Thyroid gland (tissue), 4 donors: ENCODE measurements at regions not wholly inside any gene's neighbourhood (a gene's known extent, or its start where the extent isn't known, plus 50 kb on each side); places are given as distances from the start of the nearest gene placed in this dataset.

Experiments used
- DNase-seq, 2 donors: peaks; one replicate each; pipeline ENCODE4 v3.0.0-alpha.2; 2019
- H3K27ac ChIP-seq, 3 donors: fragments of 200-600 bp; sonication (generic); 1 replicate in 2 of 3; 2 replicates in 1 of 3; pipeline ENCODE4 v1.5.1; 2016 to 2019; ENCODE audit warnings: mild to moderate bottlenecking in 1 of 3, moderate library complexity in 1 of 3
- H3K27me3 ChIP-seq: fragments of 200-600 bp; sonication (generic); one replicate; pipeline ENCODE4 v1.5.1; 2019
- H3K36me3 ChIP-seq, 2 donors: fragments of 200-600 bp; sonication (generic); one replicate each; pipeline ENCODE4 v1.5.1; 2016 to 2019
- H3K4me1 ChIP-seq, 2 donors: fragments of 200-600 bp; sonication (generic); one replicate each; pipeline ENCODE4 v1.5.1; 2017 to 2019
- H3K4me3 ChIP-seq, 3 donors: fragments of 200-600 bp; sonication (generic); replicated peaks in 1 of 3; 1 replicate in 2 of 3; 2 replicates in 1 of 3; pipeline ENCODE4 v1.5.1; 2016; ENCODE audit warnings: mild to moderate bottlenecking in 1 of 3
- H3K9me3 ChIP-seq: fragments of 200-600 bp; sonication (generic); one replicate; pipeline ENCODE4 v1.5.1; 2017
- POLR2A ChIP-seq, 2 donors: fragments of 450-650 bp; IDR thresholded peaks; one replicate each; pipeline ENCODE4 v1.6.1; 2017; ENCODE audit warnings: antibody characterized with exemption in 2 of 2, mild to moderate bottlenecking in 2 of 2, moderate library complexity in 1 of 2
- WGBS, 2 donors: methylation state at CpG; one replicate each; pipeline ENCODE4 v1.1.5; 2017; 5-methylcytosine and 5-hydroxymethylcytosine counted together
- intact Hi-C: fragments of 100-400 bp; cut with DNase I; formaldehyde crosslinking; loops from one replicate; pipeline ENCODE4 v1.15.1; 2023
- TF ChIP-seq, protein P1 (sequence below), 6 experiments: fragments of 200-600 bp in 3 of 6; fragments of 450-650 bp in 3 of 6; sonication (generic) in 3 of 6; IDR thresholded peaks; one replicate each; pipeline ENCODE4 v1.5.1; 2016 to 2019; ENCODE audit warnings: antibody characterized with exemption in 6 of 6, mild to moderate bottlenecking in 2 of 6, inconsistent platforms in 1 of 6, moderate library complexity in 1 of 6

DNA sequence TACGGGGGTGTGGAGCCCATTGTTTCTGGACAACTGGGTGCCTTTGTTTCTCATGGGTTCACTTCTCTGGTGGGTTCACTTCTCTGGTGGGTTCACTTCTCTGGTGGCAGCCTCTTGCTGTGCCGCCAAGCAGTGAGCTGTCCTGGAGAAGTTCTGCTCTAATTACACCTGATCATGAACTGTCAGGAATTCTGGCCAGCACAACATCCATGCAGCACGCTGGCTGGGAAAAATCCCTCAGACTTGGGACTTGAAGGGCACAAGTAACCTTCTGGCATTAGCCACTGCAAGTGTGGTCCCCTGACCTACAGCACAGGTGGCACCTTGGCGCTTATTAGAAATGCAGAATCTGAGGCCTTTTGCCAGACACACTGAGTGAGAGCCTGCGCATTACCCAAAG lies 752.5 kb downstream of the QKI start:
- Histone ChIP-seq H3K27me3 (no peaks in the 10 kb centered on the region), H3K4me3 (no peak overlapping the region), H3K27ac (no peak overlapping the region), H3K4me1 (no peaks in the 10 kb centered on the region), H3K9me3 (no peaks in the 10 kb centered on the region), H3K36me3 (no peaks in the 10 kb centered on the region)
- WGBS, 2 donors, result 94 to 95% methylated on average over 5 of the region's 5 CpGs
- TF ChIP-seq, protein P1, sequence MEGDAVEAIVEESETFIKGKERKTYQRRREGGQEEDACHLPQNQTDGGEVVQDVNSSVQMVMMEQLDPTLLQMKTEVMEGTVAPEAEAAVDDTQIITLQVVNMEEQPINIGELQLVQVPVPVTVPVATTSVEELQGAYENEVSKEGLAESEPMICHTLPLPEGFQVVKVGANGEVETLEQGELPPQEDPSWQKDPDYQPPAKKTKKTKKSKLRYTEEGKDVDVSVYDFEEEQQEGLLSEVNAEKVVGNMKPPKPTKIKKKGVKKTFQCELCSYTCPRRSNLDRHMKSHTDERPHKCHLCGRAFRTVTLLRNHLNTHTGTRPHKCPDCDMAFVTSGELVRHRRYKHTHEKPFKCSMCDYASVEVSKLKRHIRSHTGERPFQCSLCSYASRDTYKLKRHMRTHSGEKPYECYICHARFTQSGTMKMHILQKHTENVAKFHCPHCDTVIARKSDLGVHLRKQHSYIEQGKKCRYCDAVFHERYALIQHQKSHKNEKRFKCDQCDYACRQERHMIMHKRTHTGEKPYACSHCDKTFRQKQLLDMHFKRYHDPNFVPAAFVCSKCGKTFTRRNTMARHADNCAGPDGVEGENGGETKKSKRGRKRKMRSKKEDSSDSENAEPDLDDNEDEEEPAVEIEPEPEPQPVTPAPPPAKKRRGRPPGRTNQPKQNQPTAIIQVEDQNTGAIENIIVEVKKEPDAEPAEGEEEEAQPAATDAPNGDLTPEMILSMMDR (IDR thresholded peaks at IDR 0.05), result no peak
- TF ChIP-seq POLR2A (IDR thresholded peaks at IDR 0.05), result no peak
- intact Hi-C loops, result no loop called here
- DNase-seq, result no peak

DNA sequence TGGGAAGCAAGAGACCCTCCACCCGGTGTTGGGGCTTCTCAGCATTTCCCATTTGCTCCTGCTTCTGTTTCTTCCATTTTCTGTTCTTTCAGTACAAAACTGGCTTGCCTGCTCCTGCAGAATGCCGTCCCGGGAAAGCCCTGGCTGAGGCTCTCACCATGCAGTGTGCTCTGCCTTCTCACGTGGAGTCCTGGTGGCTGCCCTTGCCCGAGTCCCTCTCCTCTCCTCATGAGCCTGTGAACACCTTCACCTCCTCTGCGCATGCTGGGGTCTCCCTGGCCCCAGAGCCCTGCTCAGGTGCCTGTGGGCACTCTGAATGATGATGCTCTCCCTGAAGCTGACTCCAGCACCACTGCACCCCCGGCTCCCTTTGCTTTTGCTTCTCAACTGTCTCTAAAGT lies 752.0 kb downstream of the QKI start:
- Histone ChIP-seq H3K4me3 (no peak overlapping the region), H3K9me3 (no peaks in the 10 kb centered on the region), H3K36me3 (no peaks in the 10 kb centered on the region), H3K27ac (no peak overlapping the region), H3K27me3 (no peaks in the 10 kb centered on the region), H3K4me1 (no peaks in the 10 kb centered on the region)
- no peak for DNase-seq
- intact Hi-C loops, result no loop called here
- WGBS, 2 donors, result 86 to 91% methylated on average over 7 of the region's 7 CpGs
- TF ChIP-seq, protein P1 (IDR thresholded peaks at IDR 0.05), result no peak
- no peak for TF ChIP-seq POLR2A (IDR thresholded peaks at IDR 0.05)

DNA sequence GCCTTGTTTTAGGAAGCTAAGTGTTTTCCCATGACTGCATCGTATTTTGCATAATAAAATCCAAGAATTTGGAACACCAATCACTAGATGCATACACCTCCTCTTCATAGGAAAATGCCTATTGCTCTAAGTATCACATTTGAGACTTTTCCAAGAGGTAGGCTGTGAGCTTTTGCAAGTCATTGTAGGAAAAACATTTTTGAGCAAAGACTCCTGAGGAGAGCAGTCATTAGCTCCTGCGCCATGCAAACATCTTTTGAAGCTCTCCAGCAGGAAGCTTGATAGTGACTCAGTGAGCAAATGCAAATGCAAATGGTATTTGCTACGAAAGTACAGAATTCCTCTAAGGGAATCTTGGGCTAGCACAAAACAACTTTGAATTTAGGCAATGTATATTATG lies 750.4 kb downstream of the QKI start:
- 59 to 62% methylated on average over 3 of the region's 3 CpGs for WGBS, 2 donors
- Histone ChIP-seq H3K4me3 (no peak overlapping the region), H3K27me3 (no peaks in the 10 kb centered on the region), H3K9me3 (no peaks in the 10 kb centered on the region), H3K27ac (no peak overlapping the region), H3K4me1 (no peaks in the 10 kb centered on the region), H3K36me3 (no peaks in the 10 kb centered on the region)
- TF ChIP-seq, protein P1 (IDR thresholded peaks at IDR 0.05), result no peak
- TF ChIP-seq POLR2A (IDR thresholded peaks at IDR 0.05), result no peak
- intact Hi-C loops, result no loop called here
- no peak for DNase-seq

DNA sequence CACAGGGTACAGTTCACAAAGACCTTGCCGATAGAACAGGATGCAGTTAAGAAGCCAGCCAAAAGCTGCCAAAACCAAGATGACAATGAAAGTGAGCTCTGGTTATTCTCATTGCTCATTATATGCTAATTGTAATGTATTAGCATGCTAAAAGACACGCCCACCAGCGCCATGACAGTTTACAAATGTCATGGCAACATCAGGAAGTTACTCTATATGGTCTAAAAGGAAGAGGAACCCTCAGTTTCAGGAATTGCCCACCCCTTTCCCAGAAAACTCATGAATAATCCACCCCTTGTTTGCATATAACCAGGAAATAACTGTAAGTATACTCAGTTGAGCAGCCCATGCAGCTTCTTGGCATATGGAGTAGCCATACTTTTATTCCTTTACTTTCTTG lies 748.7 kb downstream of the QKI start:
- intact Hi-C loops, result no loop called here
- WGBS, 2 donors, result 74 to 83% methylated on average over 3 of the region's 3 CpGs
- no peaks in the 10 kb centered on the region for H3K9me3 ChIP-seq
- no peak overlapping the region for H3K4me3 ChIP-seq
- H3K27ac ChIP-seq, result no peak overlapping the region
- no peak for DNase-seq
- TF ChIP-seq, protein P1 (IDR thresholded peaks at IDR 0.05), result no peak
- no peaks in the 10 kb centered on the region for H3K27me3 ChIP-seq
- H3K36me3 ChIP-seq, result no peaks in the 10 kb centered on the region
- H3K4me1 ChIP-seq, result no peaks in the 10 kb centered on the region

DNA sequence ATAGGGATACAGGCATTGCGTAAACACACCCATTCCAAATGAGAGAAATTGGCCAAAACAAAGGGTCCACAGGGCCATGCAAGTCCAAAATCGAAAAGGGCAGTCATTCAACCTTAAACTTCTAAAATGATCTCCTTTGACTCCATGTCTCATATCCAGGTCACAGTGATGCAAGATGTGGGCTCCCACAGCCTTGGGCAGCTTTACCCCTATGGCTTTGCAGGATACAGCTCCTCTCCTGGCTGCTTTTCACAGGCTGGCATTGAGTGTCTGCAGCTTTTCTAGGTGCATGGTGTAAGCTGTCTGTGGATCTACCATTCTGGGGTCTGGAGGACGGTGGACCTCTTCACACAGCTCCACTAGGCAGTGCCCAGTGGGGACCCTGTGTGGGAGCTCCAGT lies 744.5 kb downstream of the QKI start:
- TF ChIP-seq POLR2A (IDR thresholded peaks at IDR 0.05), result no peak
- TF ChIP-seq, protein P1 (IDR thresholded peaks at IDR 0.05), result no peak
- no peak for DNase-seq
- Histone ChIP-seq H3K27ac (no peak overlapping the region), H3K27me3 (no peaks in the 10 kb centered on the region), H3K4me3 (no peak overlapping the region), H3K4me1 (no peaks in the 10 kb centered on the region), H3K36me3 (no peaks in the 10 kb centered on the region), H3K9me3 (no peaks in the 10 kb centered on the region)
- intact Hi-C loops, result no loop called here
- 79 to 90% methylated on average over 2 to 3 of the region's 3 CpGs for WGBS, 2 donors
